ELR (cell line): ENCODE measurements at regions not wholly inside any gene's neighbourhood (a gene's known extent, or its start where the extent isn't known, plus 50 kb on each side); places are given as distances from the start of the nearest gene placed in this dataset.
A peak's percentile ranks its signal among the peaks of the same experiment; 100 is the strongest.

ENCODE experiments used
- DNase-seq: peaks from one replicate; pipeline ENCODE4 v3.0.0-alpha.2; 2015; ENCODE audit warnings: low read depth

GRCh38 chr1:106568201-106568974 is 488.1 kb upstream of the PRMT6 start:
- DNase-seq: no peak

- DNase-seq: no peak
Observed at GRCh38 chr1:106571109-106571508, 485.4 kb upstream of the PRMT6 start.

GRCh38 chr1:106584107-106584506 is 472.4 kb upstream of the PRMT6 start:
- DNase-seq: no peak

- DNase-seq: no peak
Observed at GRCh38 chr1:106584676-106585075, 471.8 kb upstream of the PRMT6 start.

GRCh38 chr1:106600626-106601025 is 455.8 kb upstream of the PRMT6 start:
- no peak for DNase-seq

GRCh38 chr1:106603616-106604015 is 452.9 kb upstream of the PRMT6 start:
- DNase-seq: no peak

GRCh38 chr1:106608841-106609240 is 447.6 kb upstream of the PRMT6 start:
- DNase-seq: peak; percentile 17

GRCh38 chr1:106613068-106613467 is 443.4 kb upstream of the PRMT6 start:
- no peak for DNase-seq

- DNase-seq: no peak
Observed at GRCh38 chr1:106613861-106614260, 442.6 kb upstream of the PRMT6 start.

GRCh38 chr1:106615473-106615872 is 441.0 kb upstream of the PRMT6 start:
- DNase-seq: no peak

GRCh38 chr1:106619080-106619826 is 437.2 kb upstream of the PRMT6 start:
- no peak for DNase-seq

- DNase-seq: no peak
Observed at GRCh38 chr1:106619827-106620134, 436.7 kb upstream of the PRMT6 start.

GRCh38 chr1:106620521-106620954 is 435.9 kb upstream of the PRMT6 start:
- DNase-seq: peak; percentile 73

GRCh38 chr1:106621853-106622252 is 434.6 kb upstream of the PRMT6 start:
- DNase-seq: no peak

GRCh38 chr1:106637566-106637965 is 418.9 kb upstream of the PRMT6 start:
- no peak for DNase-seq

- DNase-seq: no peak
Observed at GRCh38 chr1:106646261-106646784, 410.2 kb upstream of the PRMT6 start.

- DNase-seq: no peak
Observed at GRCh38 chr1:106646816-106647215, 409.7 kb upstream of the PRMT6 start.

GRCh38 chr1:106651028-106651762 is 405.3 kb upstream of the PRMT6 start:
- no peak for DNase-seq

GRCh38 chr1:106659490-106660244 is 396.8 kb upstream of the PRMT6 start:
- no peak for DNase-seq

GRCh38 chr1:106675558-106675957 is 380.9 kb upstream of the PRMT6 start:
- DNase-seq: no peak

GRCh38 chr1:106676021-106676420 is 380.5 kb upstream of the PRMT6 start:
- peak; percentile 27 for DNase-seq

- DNase-seq: no peak
Observed at GRCh38 chr1:106677181-106677580, 379.3 kb upstream of the PRMT6 start.
